Left lobe of liver (tissue), 2 donors: ENCODE measurements at regions not wholly inside any gene's neighbourhood (a gene's known extent, or its start where the extent isn't known, plus 50 kb on each side); places are given as distances from the start of the nearest gene placed in this dataset.
"Not testable (repeated sequence)": the region's sequence is repeated elsewhere in the genome, so short reads cannot be mapped to it uniquely, and the experiment has no call there.

Source experiments
- ATAC-seq: fragments of 200-7000 bp; cut with Tn5 transposase; one replicate; pipeline ENCODE4 v1.9.1; 2020; ENCODE audit warnings: mild to moderate bottlenecking, moderate library complexity
- DNase-seq: peaks from one replicate; pipeline ENCODE4 v3.0.0-alpha.2; 2020; ENCODE audit warnings: low spot score
- donor health status: DM: no; HTN: no; CAD: no; lungs with moderate emphysema.
- donor health status: DM: no; HTN: yes; CAD: no.

DNA sequence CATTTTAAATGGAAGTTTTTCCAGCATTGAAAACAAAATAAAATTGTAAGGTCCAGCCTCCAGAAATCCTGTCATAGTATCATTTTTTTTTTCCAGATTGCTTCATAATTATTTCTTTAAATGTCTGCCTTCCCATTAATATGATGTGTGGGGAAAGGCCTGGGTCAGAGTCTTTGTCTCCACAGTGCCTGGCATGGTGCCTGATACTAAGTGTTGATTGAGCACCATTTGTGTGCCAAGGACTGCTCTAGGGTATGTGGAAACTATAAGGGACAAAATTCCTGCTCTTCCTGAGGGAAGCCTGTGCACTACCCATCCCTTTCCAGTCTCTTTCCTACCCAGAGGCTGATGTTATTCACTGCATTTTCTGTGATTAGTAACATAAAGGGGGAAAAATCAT, 53.1 kb upstream of the BEND4 start:
- ATAC-seq (no peak), DNase-seq (no peak)

DNA sequence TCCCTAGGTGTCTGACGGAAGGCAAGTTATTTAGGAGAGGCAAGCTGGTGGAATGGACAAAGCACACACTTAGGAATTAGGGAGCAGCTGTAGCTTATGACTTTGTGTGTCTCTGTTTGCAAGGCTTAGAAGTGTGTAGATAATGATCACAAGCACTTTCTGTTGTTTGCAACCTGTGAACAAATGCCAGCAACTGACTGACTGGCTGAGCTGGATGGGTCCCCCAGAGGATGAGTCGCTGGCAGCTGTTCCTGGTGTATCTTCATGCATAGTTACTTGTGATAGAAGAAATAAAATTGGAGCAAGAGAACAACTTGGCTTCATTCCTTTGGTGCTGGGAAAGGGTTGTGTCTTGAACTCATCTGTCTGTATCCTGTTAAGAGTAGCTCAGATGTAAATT, 64.2 kb upstream of the BEND4 start:
- ATAC-seq (no peak), DNase-seq (no peak)

DNA sequence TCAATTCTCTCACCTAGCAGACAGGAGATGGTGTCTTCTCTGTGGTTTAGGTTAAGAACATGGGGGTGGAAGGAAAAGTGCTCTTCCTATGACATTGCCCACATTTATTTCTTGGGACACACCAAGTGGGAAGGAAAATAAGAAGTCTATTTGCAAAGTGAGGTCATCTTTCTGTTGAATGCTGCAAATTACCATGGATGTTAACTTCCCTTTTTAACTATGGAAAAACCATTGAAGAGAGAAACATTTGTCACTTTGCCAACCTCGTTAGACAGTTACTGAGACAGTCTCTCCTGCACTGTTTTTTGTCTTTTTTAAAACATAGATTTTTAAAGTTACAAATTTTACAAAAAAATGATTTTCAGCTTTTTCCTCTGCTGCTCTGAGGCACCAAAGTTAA, 72.8 kb upstream of the BEND4 start:
- ATAC-seq (no peak), DNase-seq (no peak)

DNA sequence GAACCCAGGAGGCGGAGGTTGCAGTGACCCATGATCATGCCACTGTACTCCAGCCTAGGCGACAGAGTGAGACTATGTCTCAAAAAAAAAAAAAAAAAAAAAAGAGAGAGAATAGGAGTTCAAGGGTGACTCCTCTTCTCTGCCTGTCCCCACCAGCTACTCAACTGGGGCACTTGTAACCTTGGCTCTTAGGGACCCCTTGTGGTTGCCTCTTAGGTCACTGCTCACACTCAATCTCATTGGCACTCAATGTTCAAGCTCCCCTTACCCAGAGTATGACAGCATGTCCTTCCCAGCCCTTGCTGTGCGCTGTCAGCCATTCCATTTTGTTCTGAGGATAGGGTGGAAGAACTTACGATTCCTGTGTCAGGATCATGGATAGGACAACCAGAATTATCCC, 82.4 kb upstream of the BEND4 start:
- ATAC-seq (no peak), DNase-seq (no peak)

DNA sequence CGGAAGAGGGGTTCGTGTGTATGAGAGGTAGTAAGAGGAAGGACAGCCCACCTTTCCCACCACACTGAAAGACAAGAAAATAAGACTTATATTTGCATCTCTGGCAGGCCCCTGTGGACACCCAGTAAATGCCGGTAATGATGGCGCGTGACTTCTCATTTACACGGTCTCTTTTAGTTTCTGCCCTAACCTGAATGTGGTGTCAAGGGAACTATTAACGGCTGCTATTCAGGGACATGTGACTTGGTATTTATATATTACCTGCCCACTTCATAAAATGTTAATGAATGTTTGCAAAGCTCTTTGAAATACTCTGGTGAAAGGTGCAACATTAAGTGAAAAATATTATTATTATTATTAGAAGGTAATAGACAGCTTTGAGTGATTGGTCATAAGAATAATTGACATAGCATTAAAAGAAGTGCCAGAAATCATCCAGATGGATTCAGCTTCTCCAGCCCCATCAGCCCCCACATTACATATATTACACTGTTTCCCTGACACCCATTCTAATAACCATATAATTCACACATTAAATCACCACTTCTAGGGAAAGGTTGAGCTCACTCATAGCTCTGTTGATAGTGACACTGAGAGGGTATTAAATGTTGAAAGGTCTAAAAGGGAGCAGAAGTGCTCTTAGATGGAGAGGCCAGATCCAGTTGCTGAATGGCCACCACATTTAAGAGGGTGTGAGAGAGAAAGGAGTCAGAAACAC, 83.0 kb upstream of the BEND4 start:
- ATAC-seq (no peak), DNase-seq (no peak)

DNA sequence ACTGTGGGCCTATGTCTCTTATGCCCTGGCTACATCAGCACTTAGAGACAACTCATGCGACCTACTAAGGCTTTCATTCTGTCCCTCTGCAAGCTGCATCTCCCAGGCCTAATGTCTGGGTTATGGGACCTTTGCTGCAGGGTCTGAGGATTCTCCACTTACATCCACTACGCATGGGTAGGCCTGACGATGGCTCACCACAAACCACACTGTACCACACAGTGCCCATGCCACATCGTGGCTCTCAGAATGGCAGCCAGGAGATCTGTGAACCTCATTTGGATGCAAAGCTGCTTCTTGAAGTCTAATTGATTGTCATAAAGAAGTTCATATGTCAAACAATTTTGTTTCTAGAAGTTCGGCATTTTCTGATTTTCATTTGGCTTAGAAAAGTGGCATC, 84.6 kb upstream of the BEND4 start:
- DNase-seq, result no peak
- ATAC-seq, result no peak

DNA sequence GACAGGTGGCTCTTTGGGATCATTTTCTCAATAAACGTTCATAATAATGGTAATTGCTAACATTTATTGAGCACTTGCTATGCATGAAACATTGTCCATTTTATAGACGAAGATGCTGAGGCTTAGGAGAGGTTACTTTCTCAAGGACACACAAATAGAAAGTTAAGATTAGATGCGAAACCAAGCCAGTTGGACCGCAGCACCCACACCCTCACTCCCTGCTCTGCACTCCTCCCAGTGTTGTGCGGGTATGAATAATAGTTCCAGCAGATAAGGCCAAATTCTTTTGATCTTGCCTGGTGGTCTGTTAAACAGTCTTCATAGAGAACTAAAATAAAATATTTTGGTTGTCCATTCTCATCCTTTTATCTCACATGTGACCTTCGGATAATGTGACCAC, 85.0 kb upstream of the BEND4 start:
- no peak for ATAC-seq

DNA sequence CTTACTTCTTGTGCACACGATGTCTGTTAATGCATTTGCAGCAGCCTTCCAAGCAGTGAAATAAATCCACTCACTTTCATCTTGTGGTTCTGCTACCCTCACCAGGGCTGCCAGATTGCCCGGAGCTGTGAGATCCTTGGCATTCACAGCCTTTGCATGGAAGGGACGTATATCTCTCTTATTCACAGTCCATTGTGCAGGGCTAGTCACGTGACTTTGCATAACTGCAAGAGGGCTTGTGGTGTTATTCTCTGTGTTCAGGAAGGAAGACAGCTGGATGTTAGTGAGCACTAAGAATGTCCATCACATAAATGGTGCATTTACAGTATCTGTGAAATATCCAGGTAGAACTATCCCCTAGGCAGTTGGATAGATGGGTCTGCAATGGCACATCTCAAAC, 96.5 kb upstream of the BEND4 start:
- no peak for ATAC-seq
- no peak for DNase-seq

More for the DNA sequence above, 85.0 kb upstream of the BEND4 start:
- no peak for DNase-seq

DNA sequence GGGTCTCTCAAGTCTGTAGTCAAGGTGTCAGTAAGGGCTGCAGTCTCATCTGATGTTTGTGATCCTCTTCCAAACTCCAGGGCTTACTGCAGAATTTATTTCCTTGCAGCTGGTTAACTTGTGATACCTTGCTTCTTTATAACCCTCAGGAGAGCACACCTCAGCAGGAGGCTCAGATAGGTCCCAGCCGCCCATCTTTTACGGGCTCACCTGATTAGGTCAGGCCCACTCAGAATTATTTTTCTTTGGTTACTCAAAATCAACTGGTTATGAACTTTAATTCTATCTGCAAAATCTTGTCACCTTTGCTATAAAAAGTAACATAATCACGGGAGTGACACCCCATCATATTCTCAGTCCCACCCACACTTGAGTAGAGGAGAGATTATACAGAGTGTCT, 99.9 kb upstream of the BEND4 start:
- ATAC-seq (no peak), DNase-seq (no peak)

DNA sequence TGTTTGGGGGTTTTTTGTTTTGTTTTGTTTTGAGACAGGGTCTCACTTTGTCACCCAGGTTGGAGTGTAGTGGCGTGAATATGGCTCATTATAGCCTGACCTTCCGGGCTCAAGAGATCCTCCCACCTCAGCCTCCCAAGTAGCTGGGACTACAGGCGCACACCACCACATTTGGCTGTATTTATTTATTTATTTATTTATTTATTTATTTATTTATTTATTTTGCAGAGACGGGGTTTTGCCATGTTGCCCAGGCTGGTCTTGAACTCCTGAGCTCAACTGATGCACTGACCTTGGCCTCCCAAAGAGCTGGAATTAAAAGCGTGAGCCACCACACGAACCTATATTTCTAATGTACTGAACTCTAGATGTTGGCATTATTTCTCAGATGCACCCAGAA, 105.2 kb upstream of the BEND4 start:
- not testable (repeated sequence) for DNase-seq

DNA sequence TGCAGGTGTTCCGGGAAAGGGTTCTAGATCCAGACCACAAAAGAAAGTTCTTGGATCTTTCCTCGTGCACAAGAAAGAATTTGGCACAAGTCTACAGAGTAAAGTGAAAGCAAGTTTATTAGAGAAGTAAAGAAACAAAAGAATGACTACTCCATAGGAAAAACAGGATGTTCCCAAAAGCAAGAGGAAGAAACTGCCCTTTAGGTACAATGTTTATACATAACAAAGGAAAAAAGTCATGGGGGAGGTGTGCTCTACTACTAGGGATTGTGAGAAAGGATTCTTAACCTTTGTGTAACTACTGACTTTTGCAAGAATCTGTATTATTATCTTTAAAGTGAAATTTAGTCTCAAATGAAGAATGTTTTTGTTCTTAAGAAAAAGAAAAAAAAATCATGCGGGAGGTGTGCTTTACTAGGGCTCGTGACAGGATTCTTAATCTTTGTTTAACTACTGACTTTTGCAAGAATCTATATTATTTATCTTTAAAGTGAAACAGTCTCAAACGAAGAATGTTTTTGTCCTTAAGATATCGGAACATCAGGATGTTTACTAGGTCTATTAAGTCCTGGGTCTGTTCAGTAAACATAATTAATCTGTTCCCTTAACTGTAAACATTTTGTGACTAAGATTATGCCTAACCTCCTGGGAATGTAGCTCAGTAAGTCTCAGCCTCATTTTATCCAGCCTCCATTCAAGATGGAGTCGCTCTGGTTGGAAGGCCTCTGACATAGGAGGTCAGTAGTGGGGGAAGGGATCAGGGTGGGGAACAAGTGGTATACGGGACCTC, 110.4 kb upstream of the BEND4 start:
- no peak for DNase-seq
- ATAC-seq, result no peak

More for the DNA sequence above, 105.2 kb upstream of the BEND4 start:
- ATAC-seq, result not testable (repeated sequence)

DNA sequence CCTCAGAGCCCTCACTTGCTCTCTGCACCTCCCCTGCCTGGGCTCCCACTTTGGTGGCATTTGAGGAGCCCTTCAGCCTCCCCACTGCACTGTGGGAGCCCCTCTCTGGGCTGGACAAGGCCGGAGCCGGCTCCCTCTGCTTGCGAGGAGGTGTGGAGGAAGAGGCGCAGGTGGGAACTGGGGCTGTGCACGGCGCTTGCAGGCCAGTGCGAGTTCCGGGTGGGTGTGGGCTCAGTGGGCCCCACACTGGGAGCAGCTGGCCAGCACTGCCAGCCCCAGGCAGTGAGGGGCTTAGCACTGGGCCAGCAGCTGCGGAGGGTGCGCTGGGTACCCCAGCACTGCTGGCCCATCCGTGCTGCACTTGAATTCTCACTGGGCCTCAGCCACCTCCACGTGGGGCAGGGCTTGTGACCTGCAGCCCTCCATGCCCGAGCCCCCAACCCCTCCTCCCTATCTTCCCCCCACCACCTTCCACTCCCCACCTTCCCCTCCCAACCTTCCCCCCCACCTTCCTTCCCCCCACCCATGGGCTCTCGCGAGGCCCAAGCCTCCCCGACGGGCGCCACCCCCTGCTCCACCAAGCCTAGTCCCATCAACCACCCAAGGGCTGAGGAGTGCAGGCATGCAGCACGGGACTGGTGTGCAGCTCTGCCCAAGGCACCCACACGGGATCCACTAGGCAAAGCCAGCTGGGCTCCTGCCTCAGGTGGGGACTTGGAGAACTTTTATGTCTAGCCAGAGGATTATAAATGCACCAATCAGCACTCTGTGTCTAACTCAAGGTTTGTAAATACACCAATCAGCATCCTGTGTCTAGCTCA, 113.5 kb upstream of the BEND4 start:
- no peak for DNase-seq

DNA sequence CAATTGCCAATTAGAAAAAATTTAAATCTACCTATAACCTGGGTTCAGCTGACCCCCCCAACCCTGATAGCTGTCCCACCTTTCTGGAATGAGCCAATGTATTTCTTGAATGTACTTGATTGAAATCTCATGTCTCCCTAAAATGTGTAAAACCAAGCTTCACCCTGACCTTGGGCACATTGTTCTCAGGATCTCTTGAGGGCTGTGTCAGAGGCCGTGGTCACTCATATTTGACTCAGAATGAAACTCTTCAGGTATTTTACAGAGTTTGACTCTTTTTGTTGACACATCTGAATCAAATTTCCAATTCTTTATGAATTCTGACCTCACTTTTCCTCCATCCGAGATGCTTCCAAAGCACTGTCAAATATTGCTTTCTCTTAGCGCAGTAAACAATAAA, 115.3 kb upstream of the BEND4 start:
- no peak for DNase-seq
- no peak for ATAC-seq

More for the DNA sequence above, 113.5 kb upstream of the BEND4 start:
- no peak for ATAC-seq

DNA sequence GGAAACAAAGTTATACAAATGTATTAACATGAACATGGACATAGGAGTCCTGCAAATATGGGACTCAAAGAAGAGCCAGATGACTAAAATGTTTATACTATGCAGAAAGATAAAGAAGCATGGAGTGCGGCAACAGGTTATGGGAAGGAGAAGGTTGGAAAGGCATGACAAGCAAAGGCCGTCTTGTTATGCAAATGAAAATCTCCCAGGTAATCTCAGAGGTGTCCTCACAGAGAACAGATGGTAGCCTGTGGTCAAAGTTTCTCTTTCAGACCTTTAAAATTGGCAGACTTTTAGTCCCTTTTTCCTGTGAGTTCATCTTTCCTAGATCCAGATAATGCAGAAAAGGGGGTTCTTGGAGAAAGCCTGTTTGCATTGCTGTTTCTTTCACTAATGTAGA, 116.4 kb upstream of the BEND4 start:
- DNase-seq (no peak), ATAC-seq (no peak)

DNA sequence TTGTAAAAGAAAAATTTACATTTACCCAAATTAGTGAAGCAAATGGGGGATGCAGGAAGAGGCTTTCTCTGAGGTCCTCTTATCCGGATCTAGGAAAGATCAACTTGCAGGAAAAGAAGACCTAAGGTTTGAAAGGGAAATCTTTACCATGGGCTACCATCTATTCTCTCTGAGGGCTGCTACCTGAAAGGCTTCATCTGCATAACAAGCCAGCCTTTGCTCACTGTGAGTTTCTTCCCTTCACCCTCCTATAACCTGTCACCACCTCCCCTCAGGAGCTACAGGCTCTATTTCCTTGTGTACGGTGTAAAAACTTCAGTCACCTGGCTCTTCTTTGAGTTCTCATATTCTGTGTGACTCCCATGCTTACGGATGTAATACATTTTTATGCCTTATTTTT, 118.6 kb upstream of the BEND4 start:
- no peak for ATAC-seq
- no peak for DNase-seq

DNA sequence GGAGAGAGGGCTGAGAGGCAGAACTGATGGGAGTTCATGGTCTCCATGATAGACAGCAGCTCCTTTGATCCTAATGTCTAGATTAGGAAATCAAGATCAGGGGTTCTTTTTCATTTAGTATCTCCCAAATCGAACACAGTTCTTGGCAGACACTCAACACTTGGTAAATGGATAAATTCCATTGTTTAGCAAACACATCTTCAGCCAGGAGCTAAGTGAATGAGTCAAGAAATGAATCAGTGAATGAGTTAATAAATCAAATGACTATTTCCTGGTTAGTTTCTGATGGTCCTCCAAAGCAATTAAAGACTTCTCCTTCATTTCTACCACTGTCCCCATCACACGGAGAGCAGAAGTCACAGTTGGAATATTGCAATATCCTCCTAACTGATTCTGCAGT, 120.0 kb upstream of the SHISA3 start:
- ATAC-seq (no peak), DNase-seq (no peak)

DNA sequence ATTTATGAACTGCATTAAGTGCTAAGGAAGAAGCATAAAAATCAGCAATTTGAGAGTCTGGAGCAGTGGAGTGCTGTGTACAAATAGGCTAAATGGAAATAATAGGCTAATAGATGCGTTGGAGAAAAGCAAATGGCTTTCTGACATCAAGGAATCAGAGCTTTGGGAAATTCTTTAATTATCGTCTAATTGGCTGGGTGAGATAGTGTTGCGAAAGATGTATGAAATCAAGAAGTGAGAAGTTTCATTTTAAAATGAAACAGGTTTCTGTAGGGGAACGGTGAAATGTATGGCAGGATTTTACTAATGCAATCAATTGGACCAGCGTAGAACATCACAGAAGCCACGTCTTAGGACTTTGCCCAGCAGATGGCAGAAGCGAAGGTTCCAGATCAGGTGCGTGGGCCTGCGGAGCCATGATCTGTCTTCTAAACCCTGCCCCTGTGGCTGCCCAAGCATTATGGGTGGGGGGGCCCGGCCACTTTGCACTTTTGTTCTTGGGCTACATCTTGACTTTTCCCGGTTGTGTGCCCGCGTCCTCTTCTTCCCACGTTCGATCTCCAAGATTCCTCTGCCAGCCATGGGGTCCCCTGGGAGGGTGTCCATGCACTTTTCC, 118.5 kb upstream of the SHISA3 start:
- ATAC-seq, result no peak

DNA sequence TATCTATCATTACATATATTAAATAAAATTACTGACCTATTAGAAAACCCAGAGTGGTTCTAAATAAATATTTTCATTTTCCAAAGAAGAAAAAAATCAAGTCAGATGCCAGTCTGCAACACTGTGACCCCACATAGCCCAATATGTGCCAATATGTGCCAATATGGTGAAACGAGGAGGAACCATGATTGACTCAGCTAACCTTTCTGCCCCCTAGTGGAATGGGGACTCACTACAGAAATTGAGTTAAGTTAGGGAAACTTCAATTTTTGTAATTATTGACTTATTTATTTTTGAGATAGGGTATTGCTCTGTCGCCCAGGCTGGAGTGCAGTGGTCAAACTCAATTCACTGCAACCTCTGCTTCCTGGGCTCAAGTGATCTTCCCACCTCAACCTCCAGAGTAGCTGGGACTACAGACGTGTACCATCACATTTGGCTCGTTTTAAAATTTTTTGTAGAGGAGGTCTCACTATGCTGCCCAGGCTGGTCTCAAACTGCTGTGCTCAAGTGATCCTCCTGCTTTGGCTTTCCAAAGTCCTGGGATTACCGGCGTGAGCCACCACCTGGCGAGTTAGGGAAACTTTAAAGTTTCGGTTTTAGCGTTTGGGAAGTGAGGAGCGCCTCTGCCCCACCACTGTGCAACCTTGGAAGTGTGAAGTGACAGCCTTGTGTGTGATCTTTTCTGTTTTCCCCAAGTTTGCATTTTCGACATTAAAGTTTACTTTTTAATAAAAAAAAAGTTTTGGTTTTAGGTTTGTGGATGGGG, 116.8 kb upstream of the SHISA3 start:
- ATAC-seq (peak; percentile 67), DNase-seq (no peak)

More for the DNA sequence above, 118.5 kb upstream of the SHISA3 start:
- no peak for DNase-seq

DNA sequence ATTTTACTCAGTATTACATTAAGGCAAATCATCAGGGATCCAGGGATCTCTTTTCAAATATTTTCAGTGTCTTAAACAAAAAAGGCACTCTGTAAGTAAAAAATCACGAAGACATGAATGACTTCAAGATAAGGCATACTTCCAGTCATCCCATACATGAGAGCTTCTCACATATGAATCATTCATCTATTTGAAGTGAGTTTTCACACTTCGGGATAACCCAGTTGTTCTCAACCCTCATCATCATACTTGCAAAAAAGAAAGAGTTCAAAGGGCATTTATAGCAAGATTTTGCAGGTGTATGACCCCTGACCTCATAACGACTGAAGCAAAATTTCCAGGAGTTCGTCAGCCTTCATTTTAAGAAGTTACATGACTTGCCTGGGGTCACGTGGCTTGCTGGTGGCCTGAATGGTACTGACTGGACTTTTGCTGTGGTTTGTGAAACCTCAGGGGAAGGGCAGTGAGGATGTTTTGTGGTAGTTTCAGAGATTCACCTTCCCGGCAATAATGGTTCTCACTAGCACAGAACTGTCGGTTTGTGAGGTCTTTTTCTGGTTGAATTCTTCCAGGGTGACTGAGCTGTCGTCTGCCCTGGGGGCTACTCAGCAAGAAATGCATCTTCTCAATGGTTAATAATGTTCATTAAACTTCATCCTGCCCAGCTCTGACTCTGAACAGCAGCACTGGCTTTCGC, 115.8 kb upstream of the SHISA3 start:
- no peak for ATAC-seq

More for the DNA sequence above, 115.8 kb upstream of the SHISA3 start:
- no peak for DNase-seq
